Loucy (cell line): ENCODE measurements at regions not wholly inside any gene's neighbourhood (a gene's known extent, or its start where the extent isn't known, plus 50 kb on each side); places are given as distances from the start of the nearest gene placed in this dataset.

Experiments
- H2AFZ ChIP-seq: fragments of 200-600 bp; sonication (generic); 2 replicates; pipeline ENCODE4 v1.6.0; 2016; ENCODE audit warnings: antibody characterized with exemption, mild to moderate bottlenecking, low read length, moderate library complexity
- H3F3A ChIP-seq: fragments of 200-600 bp; 2 replicates; pipeline ENCODE4 v1.6.0; 2016; ENCODE audit warnings: antibody characterized with exemption, low read depth, mild to moderate bottlenecking
- H3K27me3 ChIP-seq: fragments of 200-600 bp; sonication (generic); 2 replicates; pipeline ENCODE4 v1.6.1; 2014; ENCODE audit warnings: low read length, mild to moderate bottlenecking; ENCODE audit not compliant: insufficient read depth, poor library complexity, severe bottlenecking
- H3K36me3 ChIP-seq: fragments of 200-600 bp; sonication (generic); 2 replicates; pipeline ENCODE4 v1.6.1; 2016; ENCODE audit warnings: low read length; ENCODE audit not compliant: insufficient read depth
- H3K4me1 ChIP-seq: fragments of 200-600 bp; sonication (generic); 2 replicates; pipeline ENCODE4 v1.5.1; 2014; ENCODE audit warnings: low read length, mild to moderate bottlenecking; ENCODE audit not compliant: insufficient read depth, poor library complexity, severe bottlenecking
- H3K4me2 ChIP-seq: fragments of 200-600 bp; sonication (generic); 2 replicates; pipeline ENCODE4 v1.6.0; 2014; ENCODE audit warnings: antibody characterized with exemption, low read length, low read depth, mild to moderate bottlenecking; ENCODE audit not compliant: poor library complexity, severe bottlenecking
- H3K4me3 ChIP-seq: fragments of 200-600 bp; sonication (generic); 2 replicates; pipeline ENCODE4 v1.5.1; 2014; ENCODE audit warnings: low read length, mild to moderate bottlenecking, mixed read lengths; ENCODE audit not compliant: poor library complexity, severe bottlenecking
- H3K79me2 ChIP-seq: fragments of 200-600 bp; sonication (generic); 2 replicates; pipeline ENCODE4 v1.6.1; 2014; ENCODE audit warnings: low read length; ENCODE audit not compliant: insufficient read depth
- H3K9ac ChIP-seq: fragments of 200-600 bp; sonication (generic); 2 replicates; pipeline ENCODE4 v1.6.0; 2014; ENCODE audit warnings: mild to moderate bottlenecking, low read depth, low read length, moderate library complexity; ENCODE audit not compliant: poor library complexity, severe bottlenecking
- H3K9me2 ChIP-seq: fragments of 200-600 bp; sonication (generic); replicated peaks from 2 replicates; pipeline ENCODE4 v1.6.1; 2016; ENCODE audit warnings: low read depth, low read length, mixed read lengths
- H3K9me3 ChIP-seq: fragments of 200-600 bp; sonication (generic); 2 replicates; pipeline ENCODE4 v1.6.1; 2014; ENCODE audit warnings: mild to moderate bottlenecking, antibody characterized with exemption, low read length, low read depth; ENCODE audit not compliant: insufficient read depth
- H4K20me1 ChIP-seq: fragments of 200-600 bp; sonication (generic); 2 replicates; pipeline ENCODE4 v1.6.0; 2014; ENCODE audit warnings: antibody characterized with exemption, low read length, mild to moderate bottlenecking; ENCODE audit not compliant: insufficient read depth, poor library complexity, severe bottlenecking
- CTCF ChIP-seq: fragments of 200-600 bp; sonication (generic); conservative IDR thresholded peaks from 2 replicates; pipeline ENCODE4 v1.5.1; 2014; ENCODE audit warnings: mild to moderate bottlenecking, antibody characterized with exemption, low read length
- EZH2phosphoT487 ChIP-seq: fragments of 200-600 bp; IDR thresholded peaks from 2 replicates; pipeline ENCODE4 v1.6.1; 2018; ENCODE audit warnings: antibody characterized with exemption, mild to moderate bottlenecking, moderate library complexity, borderline replicate concordance

DNA sequence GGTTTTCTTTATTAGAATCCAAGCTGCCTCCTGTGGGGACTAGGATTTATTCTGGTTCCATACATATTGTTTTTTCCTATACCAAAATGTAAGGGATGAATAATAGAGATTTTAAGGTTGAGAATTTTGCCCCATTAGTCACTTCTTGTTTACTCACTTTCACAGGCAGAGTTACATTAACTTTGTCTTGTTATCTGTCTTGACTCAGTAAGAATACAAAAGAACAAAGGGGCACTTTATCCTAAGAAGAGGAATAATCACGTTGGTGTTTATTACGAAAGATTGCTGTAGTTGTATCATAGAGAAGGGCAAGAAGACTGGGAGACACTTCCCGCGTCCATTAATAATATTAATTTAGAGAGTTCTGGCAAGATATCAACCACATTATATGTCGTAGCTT is 599.7 kb upstream of the FTMT start:
- no peak overlapping the region for H3K9ac ChIP-seq
- no peaks in the 10 kb centered on the region for H3F3A ChIP-seq
- H3K9me3 ChIP-seq: no peaks in the 10 kb centered on the region
- H3K4me1 ChIP-seq: no peaks in the 10 kb centered on the region
- no peaks in the 10 kb centered on the region for H4K20me1 ChIP-seq
- H3K27me3 ChIP-seq: no peaks in the 10 kb centered on the region
- H3K4me3 ChIP-seq: no peak overlapping the region
- TF ChIP-seq CTCF (no peak), EZH2phosphoT487 (no peak)
- H3K9me2 ChIP-seq: no peaks in the 10 kb centered on the region
- no peak overlapping the region for H3K4me2 ChIP-seq
- H3K79me2 ChIP-seq: no peaks in the 10 kb centered on the region
- no peak overlapping the region for H2AFZ ChIP-seq
- H3K36me3 ChIP-seq: no peaks in the 10 kb centered on the region

DNA sequence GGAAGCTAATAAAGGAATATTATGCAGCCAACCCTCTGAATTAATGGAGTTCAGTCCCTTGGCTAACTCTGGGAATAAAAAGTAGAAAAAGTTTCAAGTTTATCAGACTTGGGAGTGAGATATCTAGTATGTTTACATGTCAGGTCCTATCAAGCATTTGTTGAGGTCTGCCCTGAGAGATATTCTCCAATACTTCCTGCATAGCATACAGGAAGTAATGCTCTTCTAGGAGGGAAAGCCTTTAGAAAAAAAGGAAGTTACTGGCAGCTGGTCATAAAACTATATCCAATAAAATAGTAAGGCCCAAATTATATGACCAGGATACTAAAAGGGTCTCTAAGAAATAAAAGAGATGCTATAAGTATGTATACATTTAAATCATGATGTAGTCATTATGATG is 594.1 kb upstream of the FTMT start:
- Histone ChIP-seq H3K9me2 (no peaks in the 10 kb centered on the region), H3K27me3 (no peaks in the 10 kb centered on the region), H3K9ac (no peak overlapping the region), H3F3A (no peaks in the 10 kb centered on the region), H2AFZ (no peak overlapping the region; the same call in 1 of the 2 replicates), H3K4me3 (no peak overlapping the region), H3K79me2 (no peaks in the 10 kb centered on the region), H3K9me3 (no peaks in the 10 kb centered on the region), H4K20me1 (no peaks in the 10 kb centered on the region), H3K4me1 (no peaks in the 10 kb centered on the region), H3K4me2 (no peak overlapping the region), H3K36me3 (no peaks in the 10 kb centered on the region)
- TF ChIP-seq CTCF: no peak
- TF ChIP-seq EZH2phosphoT487: no peak

GRCh38 chr5:121263456-121263855 is 588.2 kb upstream of the FTMT start:
- H3K9me2 ChIP-seq: no peaks in the 10 kb centered on the region
- H3K4me2 ChIP-seq: no peak overlapping the region
- H3K27me3 ChIP-seq: no peaks in the 10 kb centered on the region
- no peak overlapping the region for H3K4me3 ChIP-seq
- no peak overlapping the region for H3K9ac ChIP-seq
- H3K36me3 ChIP-seq: no peaks in the 10 kb centered on the region
- no peak for TF ChIP-seq CTCF
- no peak for TF ChIP-seq EZH2phosphoT487
- no peaks in the 10 kb centered on the region for H3K79me2 ChIP-seq
- H2AFZ ChIP-seq: no peak overlapping the region
- H4K20me1 ChIP-seq: no peaks in the 10 kb centered on the region
- no peaks in the 10 kb centered on the region for H3F3A ChIP-seq
- H3K9me3 ChIP-seq: no peaks in the 10 kb centered on the region
- no peaks in the 10 kb centered on the region for H3K4me1 ChIP-seq
